B cell (primary cell): ENCODE measurements at regions not wholly inside any gene's neighbourhood (a gene's known extent, or its start where the extent isn't known, plus 50 kb on each side); places are given as distances from the start of the nearest gene placed in this dataset.
"Not testable (repeated sequence)": the region's sequence is repeated elsewhere in the genome, so short reads cannot be mapped to it uniquely, and the experiment has no call there.

Source experiments
- CTCF ChIP-seq: fragments of 200-600 bp; IDR thresholded peaks from one replicate; pipeline ENCODE4 v1.8.0; 2022; ENCODE audit warnings: antibody characterized with exemption, mild to moderate bottlenecking
- EZH2 ChIP-seq: IDR thresholded peaks from 2 replicates; pipeline ENCODE4 v1.6.1; 2012; ENCODE audit warnings: borderline replicate concordance, low read depth, mild to moderate bottlenecking, moderate library complexity, low read length; ENCODE audit not compliant: insufficient read depth, poor library complexity, severe bottlenecking

GRCh38 chr5:25162616-25163015 is 517.8 kb upstream of the CDH10 start:
- not testable (repeated sequence) for TF ChIP-seq EZH2, CTCF
